Skin epidermis (tissue), 12 donors: ENCODE measurements at regions not wholly inside any gene's neighbourhood (a gene's known extent, or its start where the extent isn't known, plus 50 kb on each side); places are given as distances from the start of the nearest gene placed in this dataset.

Source experiments
- H3K27ac ChIP-seq, 21 experiments: fragments of 200-600 bp; sonication (generic) in 11 of 21; one replicate each; pipeline ENCODE4 v1.5.0; 2020; ENCODE audit warnings: mild to moderate bottlenecking in 3 of 21, inconsistent platforms in 2 of 21, moderate library complexity in 2 of 21
- H3K4me3 ChIP-seq, 7 experiments: fragments of 200-600 bp; sonication (generic) in 2 of 7; one replicate each; pipeline ENCODE4 v1.5.0; 2020; ENCODE audit warnings: inconsistent platforms in 2 of 7, mild to moderate bottlenecking in 2 of 7, moderate library complexity in 1 of 7

DNA sequence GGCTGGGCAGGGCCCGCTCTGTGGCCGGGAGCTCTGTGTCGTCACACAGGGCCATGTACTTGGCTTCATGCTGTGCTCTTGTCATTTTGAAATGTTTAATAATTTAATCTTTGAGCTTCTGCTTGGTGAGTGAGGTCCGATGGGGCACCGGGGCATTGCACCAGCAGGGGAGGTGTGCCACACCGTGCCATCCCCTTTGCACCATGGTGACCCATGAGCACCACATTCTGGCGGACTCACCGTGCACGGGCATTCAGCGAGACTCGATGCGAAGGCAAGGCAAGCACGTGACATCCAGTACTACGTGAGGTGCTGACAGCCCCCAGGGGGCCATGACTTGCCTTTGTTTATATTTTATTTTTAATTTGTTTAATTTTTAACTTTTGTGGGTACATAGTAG, 204.3 kb downstream of the URI1 start:
- Histone ChIP-seq H3K4me3 (no peak overlapping the region), H3K27ac (no peak overlapping the region)

DNA sequence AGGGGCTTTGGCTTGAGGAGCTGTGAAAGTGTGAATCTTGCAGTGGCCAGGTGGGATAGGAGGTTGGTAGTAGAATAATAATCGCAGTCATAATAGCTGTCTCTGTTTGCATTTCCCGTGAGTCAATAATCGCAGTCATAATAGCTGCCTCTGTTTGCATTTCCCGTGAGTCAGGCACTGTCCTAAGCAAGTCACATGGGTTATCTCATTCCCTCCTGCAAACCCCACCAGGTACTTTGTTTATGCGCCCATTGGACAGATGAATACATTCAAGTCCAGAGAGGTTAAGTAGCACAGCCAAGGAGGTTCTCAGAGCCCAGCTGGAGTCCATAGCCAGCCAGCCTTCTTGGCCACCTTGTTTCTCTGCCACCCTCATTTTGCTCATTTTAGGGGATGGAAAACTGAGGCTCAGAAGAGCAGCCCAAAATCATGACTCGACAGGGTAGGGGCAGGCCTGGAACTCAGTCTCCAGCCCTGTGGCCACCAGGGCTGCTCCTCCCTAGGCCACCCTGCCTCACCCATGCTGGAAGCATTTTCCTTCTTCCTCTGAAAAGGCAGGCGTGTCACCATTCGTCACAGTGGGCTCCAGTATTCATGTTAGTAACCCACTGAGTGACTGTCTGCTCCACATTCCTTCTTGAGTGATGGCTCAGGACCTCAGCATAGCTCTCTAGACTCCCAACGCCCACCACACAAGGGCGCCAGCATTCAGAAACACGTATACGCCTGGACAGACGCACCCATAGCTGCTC, 206.2 kb downstream of the URI1 start:
- Histone ChIP-seq H3K27ac (no peak overlapping the region), H3K4me3 (no peak overlapping the region)

GRCh38 chr19:30148803-30149202, 206.8 kb downstream of the URI1 start:
- H3K4me3 ChIP-seq = no peak overlapping the region

DNA sequence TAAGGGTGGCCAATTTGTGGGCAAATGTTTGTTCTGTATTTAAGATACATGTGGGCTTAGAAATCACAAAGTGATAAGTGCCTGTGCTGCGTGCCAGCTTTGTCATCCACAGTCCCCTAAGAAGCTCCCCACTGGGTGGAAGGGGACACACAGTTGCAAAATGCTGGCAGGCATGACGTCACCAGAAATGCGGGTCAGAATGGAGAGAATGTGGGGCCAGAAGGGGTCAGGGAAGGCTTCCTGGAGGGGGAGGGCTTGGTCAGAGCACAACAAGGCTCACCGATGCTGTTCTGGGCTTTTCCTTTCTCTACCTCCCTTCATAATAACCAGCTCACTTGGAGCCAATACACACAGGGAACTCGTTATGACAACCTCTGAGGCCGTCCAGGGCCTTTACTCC, 207.3 kb downstream of the URI1 start:
- Histone ChIP-seq H3K4me3 (no peak overlapping the region), H3K27ac (no peak overlapping the region)

More at GRCh38 chr19:30148803-30149202, 206.8 kb downstream of the URI1 start:
- H3K27ac ChIP-seq = no peak overlapping the region

- no peak overlapping the region for H3K4me3 ChIP-seq
Measured at GRCh38 chr19:30150626-30151025, 208.6 kb downstream of the URI1 start.

GRCh38 chr19:30151081-30151480, 209.0 kb downstream of the URI1 start:
- no peak overlapping the region for H3K4me3 ChIP-seq
- no peak overlapping the region for H3K27ac ChIP-seq

More at GRCh38 chr19:30150626-30151025, 208.6 kb downstream of the URI1 start:
- no peak overlapping the region for H3K27ac ChIP-seq

GRCh38 chr19:30152510-30153291, 210.7 kb downstream of the URI1 start:
- no peak overlapping the region for H3K27ac ChIP-seq
- no peak overlapping the region for H3K4me3 ChIP-seq

DNA sequence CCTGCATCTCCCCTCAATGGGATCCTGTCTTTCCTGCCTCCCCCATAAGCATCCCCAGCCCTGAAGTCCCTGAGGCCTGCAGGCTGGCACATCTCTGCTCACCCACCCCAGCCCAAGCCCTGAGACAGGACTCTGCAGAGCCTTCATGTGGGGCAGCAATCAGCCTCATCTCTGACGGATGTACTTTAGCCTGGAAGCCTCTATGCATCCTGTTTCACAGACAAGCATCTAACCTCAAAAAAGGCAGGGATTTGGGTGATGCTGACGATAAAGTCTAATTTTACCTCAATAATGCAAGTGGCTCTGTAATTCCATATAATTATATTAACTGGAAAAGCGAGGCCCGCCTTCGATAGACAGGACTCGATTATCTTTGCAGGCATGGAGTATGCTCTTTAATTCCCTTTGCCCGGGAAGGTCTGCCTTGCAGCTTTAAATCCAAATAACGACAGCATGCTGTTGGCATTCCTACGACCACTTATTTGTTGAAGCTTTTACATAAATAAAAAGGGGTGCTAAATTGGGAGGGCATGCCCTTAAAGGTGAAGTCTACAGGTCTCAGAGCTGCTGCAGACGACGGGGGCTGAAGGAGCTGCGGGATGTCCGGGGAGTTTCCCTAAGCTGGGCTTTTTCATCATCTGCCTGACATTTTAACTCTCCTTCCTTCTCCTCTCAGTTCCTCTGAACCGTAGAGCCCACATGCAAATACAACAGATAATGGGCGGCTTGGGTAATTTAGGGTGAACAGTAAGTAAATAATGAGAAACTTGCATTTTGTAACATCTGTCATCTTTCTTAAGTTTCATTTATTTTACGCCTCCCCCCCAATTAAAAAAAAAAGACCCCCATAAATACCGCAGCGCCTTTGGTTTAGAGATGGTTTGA, 211.5 kb downstream of the URI1 start:
- Histone ChIP-seq H3K27ac (no peak overlapping the region), H3K4me3 (no peak overlapping the region)

- Histone ChIP-seq H3K4me3 (no peak overlapping the region), H3K27ac (no peak overlapping the region)
Measured at GRCh38 chr19:30154410-30154809, 212.4 kb downstream of the URI1 start.

DNA sequence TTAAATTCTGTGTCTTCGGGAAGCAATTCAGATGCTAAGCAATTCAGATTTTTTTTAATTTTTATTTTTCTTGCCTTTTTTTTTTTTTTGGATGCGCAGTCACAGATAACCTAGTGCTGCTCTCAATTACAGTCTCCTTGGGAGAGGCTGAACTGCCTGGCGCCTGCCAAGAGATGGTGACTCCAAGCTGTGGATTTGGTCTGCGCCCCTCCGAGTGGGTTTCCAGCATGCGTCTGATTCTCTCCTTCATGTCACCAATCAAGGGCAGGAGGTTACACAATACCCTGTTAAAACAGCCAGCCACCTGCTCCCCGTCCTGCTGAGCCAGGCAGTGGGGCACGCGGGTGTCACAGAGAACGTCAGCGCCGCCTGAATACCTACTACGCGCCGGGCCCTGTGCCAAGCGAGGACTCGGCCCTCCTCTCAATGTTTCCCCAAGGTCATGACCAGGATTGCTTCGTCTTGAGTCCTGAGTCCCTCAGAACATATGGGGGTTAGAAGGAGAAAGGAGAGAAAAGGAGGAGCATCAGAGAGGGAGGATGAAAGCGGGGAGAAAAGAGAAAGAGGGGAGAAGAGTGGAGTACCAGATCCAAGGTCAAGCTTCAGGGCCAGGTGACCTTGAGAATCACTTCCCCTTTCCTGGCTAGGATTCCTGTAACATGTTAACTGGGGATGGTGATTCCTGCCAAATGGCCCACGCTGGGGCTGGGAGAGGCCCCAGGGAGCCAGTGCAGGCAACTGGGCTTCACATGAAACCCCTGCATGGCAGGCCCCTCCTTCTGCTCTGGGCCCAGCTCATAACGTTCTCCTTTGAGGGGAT, 213.6 kb downstream of the URI1 start:
- Histone ChIP-seq H3K27ac (no peak overlapping the region), H3K4me3 (no peak overlapping the region)

DNA sequence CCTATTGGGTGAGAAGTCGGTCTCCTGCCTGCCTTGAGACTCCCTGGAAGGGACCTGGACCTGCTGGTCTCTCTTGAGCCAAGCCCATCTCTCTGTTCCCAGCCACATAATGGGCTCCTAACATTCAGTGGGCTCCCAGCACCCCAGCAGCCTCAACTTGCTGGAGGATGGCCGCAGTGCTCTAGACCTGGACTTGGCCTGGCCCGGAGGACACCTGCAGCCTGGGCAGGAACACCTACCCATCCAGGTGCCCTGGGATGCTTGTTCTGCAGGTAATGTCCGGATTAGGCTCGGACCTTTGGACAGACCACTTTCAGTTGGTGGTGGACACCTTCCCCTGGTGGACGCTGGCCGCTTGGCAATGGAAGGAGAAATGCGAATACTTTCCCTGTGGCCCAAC, 214.6 kb downstream of the URI1 start:
- no peak overlapping the region for H3K4me3 ChIP-seq
- no peak overlapping the region for H3K27ac ChIP-seq

DNA sequence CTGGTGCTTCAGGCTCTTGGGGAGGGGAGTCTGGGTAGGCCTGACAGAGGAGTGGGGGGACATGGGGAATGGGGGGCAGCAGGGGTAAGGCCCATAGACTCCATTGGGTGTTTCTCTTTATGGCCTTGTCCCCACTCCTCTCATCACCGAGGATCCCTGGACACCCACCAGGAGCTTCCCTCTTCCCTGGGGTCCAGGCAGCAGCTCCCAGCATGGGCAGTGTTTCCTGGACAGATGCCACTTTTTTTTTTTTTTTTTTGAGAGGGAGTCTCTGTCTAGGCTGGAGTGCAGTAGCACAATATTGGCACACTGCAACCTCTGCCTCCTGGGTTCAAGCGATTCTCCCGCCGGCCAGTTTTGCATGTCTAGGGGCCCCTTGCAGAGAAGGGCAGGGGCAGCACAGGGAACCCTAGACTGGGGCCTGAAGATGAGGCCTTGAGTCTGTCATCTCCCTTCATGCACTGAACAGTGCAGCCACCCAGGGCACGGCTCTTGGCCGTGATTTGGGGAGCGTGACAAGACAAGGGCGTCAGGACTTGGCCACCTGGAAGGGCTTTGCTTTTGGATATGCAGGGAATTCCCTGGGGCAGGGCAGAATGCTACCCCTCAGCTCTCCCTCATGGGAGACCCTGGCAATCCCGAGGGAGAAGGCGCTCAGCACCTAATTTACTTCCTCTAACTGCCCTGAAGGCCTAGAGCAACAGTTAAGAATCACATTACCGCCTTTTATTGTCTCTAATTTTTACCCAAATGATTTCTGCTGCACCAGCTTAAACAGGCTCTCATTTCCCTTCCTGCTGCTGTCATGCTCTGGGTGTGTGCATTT, 213.9 kb upstream of the ZNF536 start:
- no peak overlapping the region for H3K27ac ChIP-seq

GRCh38 chr19:30158893-30159245, 213.3 kb upstream of the ZNF536 start:
- Histone ChIP-seq H3K4me3 (no peak overlapping the region), H3K27ac (no peak overlapping the region)

More for the DNA sequence above, 213.9 kb upstream of the ZNF536 start:
- no peak overlapping the region for H3K4me3 ChIP-seq

DNA sequence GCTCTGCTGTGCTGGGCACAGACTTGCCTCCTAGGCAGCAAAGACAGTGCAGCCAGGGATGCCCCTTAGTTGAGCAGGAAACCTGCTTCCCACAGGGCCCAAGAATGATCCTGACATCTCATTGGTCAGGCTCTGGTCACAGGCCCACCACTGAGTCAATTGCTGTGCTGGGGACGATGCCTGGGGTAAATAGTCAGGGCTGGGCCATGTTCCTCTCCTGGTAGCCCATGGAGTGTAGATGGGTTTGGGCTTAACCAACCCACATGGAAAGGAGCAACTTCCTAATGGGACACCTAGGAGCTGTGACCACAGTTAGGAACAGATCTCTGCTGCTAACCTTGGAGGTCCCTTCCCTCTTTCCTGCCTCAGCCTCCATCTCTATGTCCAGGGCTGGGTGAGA, 212.5 kb upstream of the ZNF536 start:
- H3K27ac ChIP-seq = no peak overlapping the region
- H3K4me3 ChIP-seq = no peak overlapping the region

- no peak overlapping the region for H3K4me3 ChIP-seq
- H3K27ac ChIP-seq = no peak overlapping the region
Measured at GRCh38 chr19:30160426-30160825, 211.8 kb upstream of the ZNF536 start.

- H3K4me3 ChIP-seq = no peak overlapping the region
- no peak overlapping the region for H3K27ac ChIP-seq
Measured at GRCh38 chr19:30161021-30161655, 211.0 kb upstream of the ZNF536 start.

- Histone ChIP-seq H3K27ac (no peak overlapping the region), H3K4me3 (no peak overlapping the region)
Measured at GRCh38 chr19:30161770-30162169, 210.4 kb upstream of the ZNF536 start.

DNA sequence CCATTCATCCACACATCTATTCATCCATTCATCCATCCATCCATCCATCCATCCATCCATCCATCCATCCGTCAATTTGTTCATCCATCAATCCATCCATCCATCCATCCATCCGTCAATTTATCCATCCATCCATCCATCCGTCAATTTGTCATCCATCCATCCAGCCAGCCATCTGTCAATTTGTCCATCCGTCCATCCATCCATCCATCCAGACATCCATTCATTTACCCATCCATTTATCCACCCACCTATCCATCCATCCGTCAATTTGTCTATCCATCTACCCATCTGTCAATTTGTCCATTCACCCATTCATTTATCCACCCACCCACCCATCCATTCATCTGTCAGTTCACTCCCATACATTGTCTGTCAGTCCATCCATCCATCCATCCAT, 209.5 kb upstream of the ZNF536 start:
- Histone ChIP-seq H3K4me3 (no peak overlapping the region), H3K27ac (no peak overlapping the region)
